Gastroesophageal sphincter (tissue), 3 donors: ENCODE measurements at regions not wholly inside any gene's neighbourhood (a gene's known extent, or its start where the extent isn't known, plus 50 kb on each side); places are given as distances from the start of the nearest gene placed in this dataset.

Source experiments
- CTCF ChIP-seq, 4 experiments: fragments of 200-600 bp in 2 of 4; fragments of 450-650 bp in 2 of 4; sonication (generic) in 1 of 4; IDR thresholded peaks; one replicate each; pipeline ENCODE4 v1.5.1; 2017 to 2019; ENCODE audit warnings: antibody characterized with exemption in 4 of 4, mild to moderate bottlenecking in 2 of 4, moderate library complexity in 2 of 4
- EP300 ChIP-seq: sonication (generic); formaldehyde crosslinking; IDR thresholded peaks from one replicate; pipeline ENCODE4 v1.6.1; 2017; ENCODE audit warnings: antibody characterized with exemption, mild to moderate bottlenecking
- POLR2A ChIP-seq, 2 donors: fragments of 450-650 bp; IDR thresholded peaks; one replicate each; pipeline ENCODE4 v1.6.1; 2017; ENCODE audit warnings: antibody characterized with exemption in 2 of 2, mild to moderate bottlenecking in 2 of 2, moderate library complexity in 1 of 2

- TF ChIP-seq POLR2A (IDR thresholded peaks at IDR 0.05) (no peak), CTCF (IDR thresholded peaks at IDR 0.05) (no peak), EP300 (no peak)
Observed at GRCh38 chr5:142515036-142515435, 170.9 kb downstream of the FGF1 start.
